ENCODE measurements at regions not wholly inside any gene's neighbourhood (a gene's known extent, or its start where the extent isn't known, plus 50 kb on each side); places are given as distances from the start of the nearest gene placed in this dataset.

GRCh38 chr9:74032421-74032820, 464.7 kb upstream of the RORB start:
- no peak for TF ChIP-seq POLR2A (IDR thresholded peaks at IDR 0.05)
- TF ChIP-seq CTCF (IDR thresholded peaks at IDR 0.05) = no peak
- TF ChIP-seq EP300 (IDR thresholded peaks at IDR 0.05) = no peak
- no peak for TF ChIP-seq POLR2AphosphoS5 (IDR thresholded peaks at IDR 0.05)
- DNase-seq = no peak
- Histone ChIP-seq H3K9me3 (no peaks in the 10 kb centered on the region), H3K27me3 (no peaks in the 10 kb centered on the region), H3K4me3 (no peak overlapping the region), H3K4me1 (no peaks in the 10 kb centered on the region), H3K27ac (no peak overlapping the region), H3K36me3 (no peaks in the 10 kb centered on the region)
- intact Hi-C loops (cut with DNase I; ENCODE audit: low total_unique reads) = no loop called here
- 47 to 60% (median 55%) methylated on average over 2 of the region's 2 CpGs for WGBS, 5 donors

- Histone ChIP-seq H3K9me3 (no peaks in the 10 kb centered on the region), H3K27ac (no peak overlapping the region), H3K4me1 (no peaks in the 10 kb centered on the region), H3K4me3 (no peak overlapping the region), H3K36me3 (no peaks in the 10 kb centered on the region), H3K27me3 (no peaks in the 10 kb centered on the region)
- TF ChIP-seq CTCF (IDR thresholded peaks at IDR 0.05) (no peak), POLR2A (IDR thresholded peaks at IDR 0.05) (no peak), POLR2AphosphoS5 (IDR thresholded peaks at IDR 0.05) (no peak), EP300 (IDR thresholded peaks at IDR 0.05) (no peak)
- intact Hi-C loops (cut with DNase I; ENCODE audit: low total_unique reads) = no loop called here
- WGBS, 5 donors = 37 to 45% (median 42%) methylated on average over 2 of the region's 2 CpGs
- DNase-seq = no peak
These were observed 461.3 kb upstream of the RORB start for GRCh38 chr9:74035786-74036185.

- Histone ChIP-seq H3K4me1 (no peaks in the 10 kb centered on the region), H3K36me3 (no peaks in the 10 kb centered on the region), H3K27ac (no peak overlapping the region), H3K27me3 (no peaks in the 10 kb centered on the region), H3K4me3 (no peak overlapping the region), H3K9me3 (no peaks in the 10 kb centered on the region)
- WGBS, 5 donors = 80 to 89% (median 84%) methylated on average over 5 of the region's 5 CpGs
- DNase-seq = peak in 1 of 2 donors; percentile 37
- intact Hi-C loops (cut with DNase I; ENCODE audit: low total_unique reads) = no loop called here
- TF ChIP-seq POLR2A (IDR thresholded peaks at IDR 0.05) (no peak), CTCF (IDR thresholded peaks at IDR 0.05) (no peak), POLR2AphosphoS5 (IDR thresholded peaks at IDR 0.05) (no peak), EP300 (IDR thresholded peaks at IDR 0.05) (no peak)
These were observed 460.4 kb upstream of the RORB start for GRCh38 chr9:74036549-74037231.

GRCh38 chr9:74037274-74037673, 459.9 kb upstream of the RORB start:
- intact Hi-C loops (cut with DNase I; ENCODE audit: low total_unique reads) = no loop called here
- DNase-seq = no peak
- H3K4me3 ChIP-seq = no peak overlapping the region
- TF ChIP-seq CTCF (IDR thresholded peaks at IDR 0.05) (no peak), POLR2AphosphoS5 (IDR thresholded peaks at IDR 0.05) (no peak), POLR2A (IDR thresholded peaks at IDR 0.05) (no peak), EP300 (IDR thresholded peaks at IDR 0.05) (no peak)
- H3K27me3 ChIP-seq = no peaks in the 10 kb centered on the region
- H3K4me1 ChIP-seq = no peaks in the 10 kb centered on the region
- 77 to 91% (median 85%) methylated on average over 1 of the region's 1 CpG for WGBS, 5 donors
- no peak overlapping the region for H3K27ac ChIP-seq
- no peaks in the 10 kb centered on the region for H3K36me3 ChIP-seq
- no peaks in the 10 kb centered on the region for H3K9me3 ChIP-seq

All from stomach (tissue), 8 donors.